ENCODE measurements at regions not wholly inside any gene's neighbourhood (a gene's known extent, or its start where the extent isn't known, plus 50 kb on each side); places are given as distances from the start of the nearest gene placed in this dataset.

DNA sequence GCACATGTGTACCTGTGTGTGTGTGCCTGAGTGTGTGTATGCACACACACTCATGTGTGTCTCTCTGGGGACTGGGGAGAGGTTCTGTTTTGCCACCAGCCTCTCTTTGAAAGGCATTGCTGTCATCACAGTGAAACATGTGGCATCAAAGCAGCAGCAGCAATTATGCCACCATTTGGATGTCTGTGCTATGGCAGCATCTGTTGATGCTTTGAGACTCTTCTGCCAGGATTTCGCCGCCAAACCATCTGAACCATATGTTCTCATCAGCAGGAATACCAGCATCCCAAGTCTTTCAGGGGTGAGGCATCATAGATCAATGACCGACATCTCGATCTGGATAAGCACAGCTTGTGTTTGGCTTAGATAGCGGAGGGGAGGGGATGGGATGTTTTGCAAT, 168.6 kb downstream of the FAT3 start:
- H3K9me3 Mint-ChIP-seq, result no peaks in the 10 kb centered on the region
- H3K4me3 Mint-ChIP-seq (ENCODE audit: low read depth), result no peak overlapping the region
- no peaks in the 10 kb centered on the region for H3K27me3 Mint-ChIP-seq (ENCODE audit: low read depth)
- H3K36me3 Mint-ChIP-seq (ENCODE audit: low read depth), result no peaks in the 10 kb centered on the region
- intact Hi-C loops (cut with micrococcal nuclease), result no loop called here
- no peak overlapping the region for H3K27ac Mint-ChIP-seq
- DNase-seq (ENCODE audit: low spot score), result no peak
- no peaks in the 10 kb centered on the region for H3K4me1 Mint-ChIP-seq (ENCODE audit: low read depth)

- intact Hi-C loops (cut with micrococcal nuclease), result no loop called here
- H3K27me3 Mint-ChIP-seq (ENCODE audit: low read depth), result no peaks in the 10 kb centered on the region
These were observed 171.5 kb downstream of the FAT3 start for GRCh38 chr11:92396133-92396532.

DNA sequence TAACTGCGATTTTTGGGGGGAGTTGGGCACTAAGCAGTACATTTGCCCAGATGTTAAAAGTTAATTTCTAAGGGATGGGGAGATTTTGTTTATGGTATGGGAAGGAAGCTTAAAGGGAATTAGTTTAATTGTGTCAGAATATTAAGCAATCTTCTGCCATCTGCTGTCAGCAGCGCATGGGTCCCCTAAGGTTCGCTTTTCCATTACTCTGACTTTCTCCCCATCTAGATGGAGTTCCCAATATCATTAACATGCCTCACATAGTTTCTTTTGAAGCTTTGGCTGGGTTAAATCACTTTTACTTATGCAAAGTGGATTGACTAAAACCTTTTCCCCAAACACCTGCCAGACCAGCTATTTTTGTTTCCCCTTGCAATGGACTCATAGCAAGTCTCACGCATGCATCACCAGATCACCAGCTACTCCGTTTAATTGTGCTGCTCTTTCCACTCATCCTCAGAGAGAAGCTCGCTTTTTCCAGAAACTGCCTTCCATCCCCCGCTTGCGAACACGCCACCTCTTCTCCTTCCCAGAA, 172.7 kb downstream of the FAT3 start:
- intact Hi-C loops (cut with micrococcal nuclease), result no loop called here
- no peak for DNase-seq (ENCODE audit: low spot score)
- H3K27me3 Mint-ChIP-seq (ENCODE audit: low read depth), result no peaks in the 10 kb centered on the region
- no peak overlapping the region for H3K4me3 Mint-ChIP-seq (ENCODE audit: low read depth)
- no peaks in the 10 kb centered on the region for H3K9me3 Mint-ChIP-seq
- no peak overlapping the region for H3K27ac Mint-ChIP-seq
- H3K36me3 Mint-ChIP-seq (ENCODE audit: low read depth), result no peaks in the 10 kb centered on the region
- H3K4me1 Mint-ChIP-seq (ENCODE audit: low read depth), result no peaks in the 10 kb centered on the region

More at GRCh38 chr11:92396133-92396532, 171.5 kb downstream of the FAT3 start:
- H3K36me3 Mint-ChIP-seq (ENCODE audit: low read depth), result no peaks in the 10 kb centered on the region
- no peak overlapping the region for H3K27ac Mint-ChIP-seq
- H3K4me1 Mint-ChIP-seq (ENCODE audit: low read depth), result no peaks in the 10 kb centered on the region
- no peak overlapping the region for H3K4me3 Mint-ChIP-seq (ENCODE audit: low read depth)
- no peak for DNase-seq (ENCODE audit: low spot score)
- H3K9me3 Mint-ChIP-seq, result no peaks in the 10 kb centered on the region

DNA sequence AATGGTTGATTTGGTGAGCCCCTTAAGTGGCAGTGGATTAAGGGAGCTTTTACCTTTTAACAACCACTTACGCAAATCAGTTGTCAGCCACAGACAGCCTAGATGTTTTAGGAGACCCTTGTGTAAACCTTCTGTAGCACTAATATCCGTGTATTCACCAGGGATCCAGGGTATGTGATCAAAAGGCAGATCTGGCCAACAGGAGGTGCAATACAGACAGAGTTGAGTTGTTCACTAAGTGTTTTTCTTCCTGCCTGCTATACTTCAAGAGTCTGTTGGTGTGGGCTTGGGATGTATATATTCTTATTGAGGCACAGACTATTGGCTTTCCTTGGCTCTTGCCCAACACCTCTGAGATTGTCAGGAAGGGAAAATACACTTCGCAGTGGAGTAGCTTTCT, 175.1 kb downstream of the FAT3 start:
- intact Hi-C loops (cut with micrococcal nuclease), result no loop called here
- Mint-ChIP-seq H3K4me1 (ENCODE audit: low read depth) (no peaks in the 10 kb centered on the region), H3K9me3 (no peaks in the 10 kb centered on the region), H3K4me3 (ENCODE audit: low read depth) (no peak overlapping the region), H3K27me3 (ENCODE audit: low read depth) (no peaks in the 10 kb centered on the region), H3K36me3 (ENCODE audit: low read depth) (no peaks in the 10 kb centered on the region), H3K27ac (no peak overlapping the region)
- no peak for DNase-seq (ENCODE audit: low spot score)

GRCh38 chr11:92401520-92401919, 176.9 kb downstream of the FAT3 start:
- Mint-ChIP-seq H3K9me3 (no peaks in the 10 kb centered on the region), H3K27me3 (ENCODE audit: low read depth) (no peaks in the 10 kb centered on the region), H3K36me3 (ENCODE audit: low read depth) (no peaks in the 10 kb centered on the region), H3K27ac (no peak overlapping the region), H3K4me3 (ENCODE audit: low read depth) (no peak overlapping the region), H3K4me1 (ENCODE audit: low read depth) (no peaks in the 10 kb centered on the region)
- intact Hi-C loops (cut with micrococcal nuclease), result no loop called here
- no peak for DNase-seq (ENCODE audit: low spot score)

- no peaks in the 10 kb centered on the region for H3K9me3 Mint-ChIP-seq
These were observed 181.9 kb downstream of the FAT3 start for GRCh38 chr11:92406472-92406871.

GRCh38 chr11:92409355-92409754, 184.7 kb downstream of the FAT3 start:
- no peaks in the 10 kb centered on the region for H3K36me3 Mint-ChIP-seq (ENCODE audit: low read depth)
- intact Hi-C loops (cut with micrococcal nuclease), result no loop called here
- H3K27ac Mint-ChIP-seq, result no peak overlapping the region
- H3K9me3 Mint-ChIP-seq, result no peaks in the 10 kb centered on the region
- no peaks in the 10 kb centered on the region for H3K27me3 Mint-ChIP-seq (ENCODE audit: low read depth)
- no peak overlapping the region for H3K4me3 Mint-ChIP-seq (ENCODE audit: low read depth)
- H3K4me1 Mint-ChIP-seq (ENCODE audit: low read depth), result no peaks in the 10 kb centered on the region
- no peak for DNase-seq (ENCODE audit: low spot score)

More at GRCh38 chr11:92406472-92406871, 181.9 kb downstream of the FAT3 start:
- DNase-seq (ENCODE audit: low spot score), result no peak
- H3K27ac Mint-ChIP-seq, result no peak overlapping the region
- intact Hi-C loops (cut with micrococcal nuclease), result no loop called here
- no peak overlapping the region for H3K4me3 Mint-ChIP-seq (ENCODE audit: low read depth)
- no peaks in the 10 kb centered on the region for H3K27me3 Mint-ChIP-seq (ENCODE audit: low read depth)
- H3K4me1 Mint-ChIP-seq (ENCODE audit: low read depth), result no peaks in the 10 kb centered on the region
- H3K36me3 Mint-ChIP-seq (ENCODE audit: low read depth), result no peaks in the 10 kb centered on the region

DNA sequence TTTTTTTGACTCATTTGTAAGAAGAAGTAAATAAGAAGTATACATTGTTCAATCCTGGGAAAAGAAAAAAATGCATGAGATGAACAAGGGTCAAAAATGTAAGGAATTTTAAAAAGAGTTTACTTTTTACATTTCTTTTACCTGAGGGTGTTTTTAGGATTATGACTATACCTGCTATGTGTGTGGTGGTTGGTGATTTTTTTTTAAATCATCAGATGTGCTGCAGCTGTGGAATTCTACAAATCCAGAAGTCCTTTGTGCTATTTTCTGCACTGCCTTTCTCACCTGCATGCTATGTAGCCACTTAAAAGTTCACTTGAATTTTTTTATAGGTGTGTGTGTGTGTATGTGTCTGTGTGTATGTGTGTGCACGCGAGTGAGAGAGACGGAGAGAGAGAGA, 185.3 kb downstream of the FAT3 start:
- no peak overlapping the region for H3K27ac Mint-ChIP-seq
- intact Hi-C loops (cut with micrococcal nuclease), result no loop called here
- H3K4me3 Mint-ChIP-seq (ENCODE audit: low read depth), result no peak overlapping the region
- no peaks in the 10 kb centered on the region for H3K4me1 Mint-ChIP-seq (ENCODE audit: low read depth)
- no peaks in the 10 kb centered on the region for H3K9me3 Mint-ChIP-seq
- DNase-seq (ENCODE audit: low spot score), result no peak
- H3K36me3 Mint-ChIP-seq (ENCODE audit: low read depth), result no peaks in the 10 kb centered on the region
- H3K27me3 Mint-ChIP-seq (ENCODE audit: low read depth), result no peaks in the 10 kb centered on the region

- Mint-ChIP-seq H3K27ac (no peak overlapping the region), H3K9me3 (no peaks in the 10 kb centered on the region), H3K4me3 (ENCODE audit: low read depth) (no peak overlapping the region), H3K27me3 (ENCODE audit: low read depth) (no peaks in the 10 kb centered on the region), H3K36me3 (ENCODE audit: low read depth) (no peaks in the 10 kb centered on the region), H3K4me1 (ENCODE audit: low read depth) (no peaks in the 10 kb centered on the region)
- intact Hi-C loops (cut with micrococcal nuclease), result no loop called here
- no peak for DNase-seq (ENCODE audit: low spot score)
These were observed 185.9 kb downstream of the FAT3 start for GRCh38 chr11:92410526-92410925.

- intact Hi-C loops (cut with micrococcal nuclease), result no loop called here
- H3K27me3 Mint-ChIP-seq (ENCODE audit: low read depth), result no peaks in the 10 kb centered on the region
- H3K36me3 Mint-ChIP-seq (ENCODE audit: low read depth), result no peaks in the 10 kb centered on the region
- no peak for DNase-seq (ENCODE audit: low spot score)
- H3K27ac Mint-ChIP-seq, result no peak overlapping the region
- no peaks in the 10 kb centered on the region for H3K9me3 Mint-ChIP-seq
- no peaks in the 10 kb centered on the region for H3K4me1 Mint-ChIP-seq (ENCODE audit: low read depth)
- H3K4me3 Mint-ChIP-seq (ENCODE audit: low read depth), result no peak overlapping the region
These were observed 186.8 kb downstream of the FAT3 start for GRCh38 chr11:92411431-92411830.

- no peak for DNase-seq (ENCODE audit: low spot score)
- H3K9me3 Mint-ChIP-seq, result no peaks in the 10 kb centered on the region
- no peaks in the 10 kb centered on the region for H3K36me3 Mint-ChIP-seq (ENCODE audit: low read depth)
- H3K4me1 Mint-ChIP-seq (ENCODE audit: low read depth), result no peaks in the 10 kb centered on the region
- intact Hi-C loops (cut with micrococcal nuclease), result no loop called here
- no peak overlapping the region for H3K27ac Mint-ChIP-seq
- H3K27me3 Mint-ChIP-seq (ENCODE audit: low read depth), result no peaks in the 10 kb centered on the region
- H3K4me3 Mint-ChIP-seq (ENCODE audit: low read depth), result no peak overlapping the region
These were observed 189.3 kb downstream of the FAT3 start for GRCh38 chr11:92413757-92414513.

GRCh38 chr11:92416971-92417725, 192.5 kb downstream of the FAT3 start:
- H3K27me3 Mint-ChIP-seq (ENCODE audit: low read depth), result no peaks in the 10 kb centered on the region
- intact Hi-C loops (cut with micrococcal nuclease), result no loop called here
- H3K36me3 Mint-ChIP-seq (ENCODE audit: low read depth), result no peaks in the 10 kb centered on the region
- no peak overlapping the region for H3K27ac Mint-ChIP-seq
- no peak for DNase-seq (ENCODE audit: low spot score)
- no peaks in the 10 kb centered on the region for H3K4me1 Mint-ChIP-seq (ENCODE audit: low read depth)
- H3K4me3 Mint-ChIP-seq (ENCODE audit: low read depth), result no peak overlapping the region
- no peaks in the 10 kb centered on the region for H3K9me3 Mint-ChIP-seq

All from activated T-helper 2 cell treated with anti-CD3 and anti-CD28 coated beads, Interferon-gamma antibody, Interleukin-2, Interleukin-4, amounts not matched to agents 10 μg/mL and 5 μg/mL and 100 μg/mL, durations not matched to agents 14 hours and 24 hours and 36 hours (primary cell).